ENCODE measurements at regions not wholly inside any gene's neighbourhood (a gene's known extent, or its start where the extent isn't known, plus 50 kb on each side); places are given as distances from the start of the nearest gene placed in this dataset.

- intact Hi-C loops (cut with micrococcal nuclease): no loop called here
- TF ChIP-seq JUND (IDR thresholded peaks at IDR 0.05) (no peak), ATF3 (IDR thresholded peaks at IDR 0.05) (no peak), CEBPB (IDR thresholded peaks at IDR 0.05; ENCODE audit: low read depth) (no peak), SIN3A (IDR thresholded peaks at IDR 0.05; ENCODE audit: low read depth) (no peak), YY1 (IDR thresholded peaks at IDR 0.05; ENCODE audit: extremely low read depth, insufficient replicate concordance, low read depth, low read length) (no peak), EZH2 (IDR thresholded peaks at IDR 0.05) (no peak), POLR2AphosphoS5 (IDR thresholded peaks at IDR 0.05; ENCODE audit: low read depth, low read length) (no peak), FOSL1 (IDR thresholded peaks at IDR 0.05; ENCODE audit: low read depth) (no peak), POLR2A (IDR thresholded peaks at IDR 0.05; ENCODE audit: borderline replicate concordance, extremely low read depth, insufficient read depth, insufficient read length) (no peak), EGR1 (IDR thresholded peaks at IDR 0.05; ENCODE audit: low read depth) (no peak)
- TF ChIP-seq, protein P1, sequence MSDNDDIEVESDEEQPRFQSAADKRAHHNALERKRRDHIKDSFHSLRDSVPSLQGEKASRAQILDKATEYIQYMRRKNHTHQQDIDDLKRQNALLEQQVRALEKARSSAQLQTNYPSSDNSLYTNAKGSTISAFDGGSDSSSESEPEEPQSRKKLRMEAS (IDR thresholded peaks at IDR 0.05): no peak
- TF ChIP-seq, protein P2, sequence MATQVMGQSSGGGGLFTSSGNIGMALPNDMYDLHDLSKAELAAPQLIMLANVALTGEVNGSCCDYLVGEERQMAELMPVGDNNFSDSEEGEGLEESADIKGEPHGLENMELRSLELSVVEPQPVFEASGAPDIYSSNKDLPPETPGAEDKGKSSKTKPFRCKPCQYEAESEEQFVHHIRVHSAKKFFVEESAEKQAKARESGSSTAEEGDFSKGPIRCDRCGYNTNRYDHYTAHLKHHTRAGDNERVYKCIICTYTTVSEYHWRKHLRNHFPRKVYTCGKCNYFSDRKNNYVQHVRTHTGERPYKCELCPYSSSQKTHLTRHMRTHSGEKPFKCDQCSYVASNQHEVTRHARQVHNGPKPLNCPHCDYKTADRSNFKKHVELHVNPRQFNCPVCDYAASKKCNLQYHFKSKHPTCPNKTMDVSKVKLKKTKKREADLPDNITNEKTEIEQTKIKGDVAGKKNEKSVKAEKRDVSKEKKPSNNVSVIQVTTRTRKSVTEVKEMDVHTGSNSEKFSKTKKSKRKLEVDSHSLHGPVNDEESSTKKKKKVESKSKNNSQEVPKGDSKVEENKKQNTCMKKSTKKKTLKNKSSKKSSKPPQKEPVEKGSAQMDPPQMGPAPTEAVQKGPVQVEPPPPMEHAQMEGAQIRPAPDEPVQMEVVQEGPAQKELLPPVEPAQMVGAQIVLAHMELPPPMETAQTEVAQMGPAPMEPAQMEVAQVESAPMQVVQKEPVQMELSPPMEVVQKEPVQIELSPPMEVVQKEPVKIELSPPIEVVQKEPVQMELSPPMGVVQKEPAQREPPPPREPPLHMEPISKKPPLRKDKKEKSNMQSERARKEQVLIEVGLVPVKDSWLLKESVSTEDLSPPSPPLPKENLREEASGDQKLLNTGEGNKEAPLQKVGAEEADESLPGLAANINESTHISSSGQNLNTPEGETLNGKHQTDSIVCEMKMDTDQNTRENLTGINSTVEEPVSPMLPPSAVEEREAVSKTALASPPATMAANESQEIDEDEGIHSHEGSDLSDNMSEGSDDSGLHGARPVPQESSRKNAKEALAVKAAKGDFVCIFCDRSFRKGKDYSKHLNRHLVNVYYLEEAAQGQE (IDR thresholded peaks at IDR 0.05; ENCODE audit: low read depth): no peak
- no peaks in the 10 kb centered on the region for H3K9me2 ChIP-seq (ENCODE audit: insufficient read depth)
- no peaks in the 10 kb centered on the region for H3K9me3 ChIP-seq (ENCODE audit: control insufficient read depth in 1 of 2, insufficient read depth in 1 of 2, low read depth in 1 of 2, low read length in 2 of 2)
- H3K79me2 ChIP-seq (ENCODE audit: insufficient read depth, low read length): no peaks in the 10 kb centered on the region
- H3K4me3 ChIP-seq (replicated peaks in 1 of 2; ENCODE audit: low read depth in 1 of 2, low read length in 2 of 2): no peak overlapping the region
- no peaks in the 10 kb centered on the region for H3K36me3 ChIP-seq (ENCODE audit: control insufficient read depth in 1 of 2, insufficient read depth in 2 of 2, low read length in 2 of 2)
- ATAC-seq: no peak
- no peak overlapping the region for H2AFZ ChIP-seq (ENCODE audit: low read depth, low read length, poor library complexity, severe bottlenecking)
- ChIA-PET RAD21 (ENCODE audit: low non-redundant PET in 1 of 2, low total read pairs in 2 of 2, uncharacterized antibody in 2 of 2, unreplicated experiment in 2 of 2) (no interaction called here), POLR2A (no interaction called here), CTCF (no interaction called here)
- H4K20me1 ChIP-seq (ENCODE audit: insufficient read depth): no peaks in the 10 kb centered on the region
- no peaks in the 10 kb centered on the region for H3K4me1 ChIP-seq (ENCODE audit: control insufficient read depth in 1 of 2, insufficient read depth in 2 of 2, low read length in 2 of 2)
- no peak overlapping the region for H3K4me2 ChIP-seq (ENCODE audit: low read length)
- no peak overlapping the region for H3K27ac ChIP-seq (ENCODE audit: low read depth, low read length)
- no peaks in the 10 kb centered on the region for H3K27me3 ChIP-seq (ENCODE audit: insufficient read depth, low read length)
- BruUV-seq (replicated peaks): no TSS peak
- no peak overlapping the region for H3K9ac ChIP-seq (ENCODE audit: low read length)
- DNase-seq (ENCODE audit: low read depth, low spot score): no peak
Measured at GRCh38 chr7:20896996-20897395, 110.3 kb upstream of the SP8 start.

All from HCT116 (cell line).